GM13976 (cell line): ENCODE measurements at regions not wholly inside any gene's neighbourhood (a gene's known extent, or its start where the extent isn't known, plus 50 kb on each side); places are given as distances from the start of the nearest gene placed in this dataset.

Experiments used
- DNase-seq: peaks from one replicate; pipeline ENCODE4 v3.0.0; 2012; ENCODE audit warnings: low spot score
- CTCF ChIP-seq: IDR thresholded peaks from 2 replicates; pipeline ENCODE4 v1.5.1; 2012; ENCODE audit warnings: borderline replicate concordance, mild to moderate bottlenecking; ENCODE audit not compliant: insufficient read depth; ENCODE audit errors: extremely low read depth, missing control alignments, control extremely low read depth
- in situ Hi-C: fragments of 300-500 bp; cut with MboI; formaldehyde crosslinking; loops from one replicate; pipeline ENCODE4 v1.12.0; 2022; ENCODE audit warnings: low sequenced_read_pairs, mixed read lengths, inconsistent platforms; ENCODE audit not compliant: unreplicated experiment

GRCh38 chr11:90556026-90556425 lies 333.2 kb upstream of the CHORDC1 start:
- TF ChIP-seq CTCF, result no peak

GRCh38 chr11:90555477-90555876 lies 332.6 kb upstream of the CHORDC1 start:
- TF ChIP-seq CTCF, result no peak
- DNase-seq, result no peak
- in situ Hi-C loops, result no loop called here

More at GRCh38 chr11:90556026-90556425, 333.2 kb upstream of the CHORDC1 start:
- DNase-seq, result no peak
- in situ Hi-C loops, result no loop called here

- TF ChIP-seq CTCF, result no peak
- DNase-seq, result no peak
- in situ Hi-C loops, result no loop called here
Observed at GRCh38 chr11:90542092-90542491, 319.2 kb upstream of the CHORDC1 start.

DNA sequence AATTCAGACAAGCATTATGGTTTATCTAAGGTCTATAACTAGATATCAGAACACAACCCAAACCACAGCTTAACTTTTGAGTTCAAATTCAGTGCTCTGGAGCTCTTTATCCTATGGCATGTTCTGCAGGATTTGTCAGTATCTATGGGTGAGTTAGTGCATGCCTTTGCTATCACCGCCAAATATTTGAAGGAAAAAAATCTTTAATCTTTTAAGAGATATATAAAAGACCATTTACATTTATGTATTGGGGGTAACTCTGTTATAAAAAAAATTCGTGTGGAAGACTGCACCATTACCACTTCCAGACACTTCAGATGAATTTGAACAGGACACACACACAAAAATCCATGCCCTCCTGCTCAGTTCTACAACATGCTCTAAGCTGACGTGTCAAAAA lies 313.5 kb upstream of the CHORDC1 start:
- no peak for TF ChIP-seq CTCF
- no peak for DNase-seq
- in situ Hi-C loops, result no loop called here

DNA sequence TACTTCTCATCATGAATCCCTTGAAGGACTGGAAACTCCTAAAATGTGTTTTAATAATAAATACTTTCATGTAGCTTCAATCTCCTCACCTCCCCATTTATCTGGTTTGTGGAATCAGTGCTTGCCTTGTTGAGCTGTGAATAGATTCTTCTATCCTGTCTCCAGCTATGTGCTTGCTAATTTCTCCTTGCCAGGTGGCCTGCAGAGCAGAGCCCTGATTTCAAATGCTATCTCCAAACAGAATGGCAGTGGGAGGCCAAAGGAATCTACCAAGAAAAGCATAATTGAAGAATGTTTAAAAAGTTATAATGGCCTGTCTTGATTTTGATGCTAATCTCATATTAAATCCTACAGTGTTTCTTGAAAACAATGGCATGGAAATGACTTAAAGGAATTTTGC lies 309.3 kb upstream of the CHORDC1 start:
- no peak for TF ChIP-seq CTCF
- no peak for DNase-seq
- in situ Hi-C loops, result no loop called here

DNA sequence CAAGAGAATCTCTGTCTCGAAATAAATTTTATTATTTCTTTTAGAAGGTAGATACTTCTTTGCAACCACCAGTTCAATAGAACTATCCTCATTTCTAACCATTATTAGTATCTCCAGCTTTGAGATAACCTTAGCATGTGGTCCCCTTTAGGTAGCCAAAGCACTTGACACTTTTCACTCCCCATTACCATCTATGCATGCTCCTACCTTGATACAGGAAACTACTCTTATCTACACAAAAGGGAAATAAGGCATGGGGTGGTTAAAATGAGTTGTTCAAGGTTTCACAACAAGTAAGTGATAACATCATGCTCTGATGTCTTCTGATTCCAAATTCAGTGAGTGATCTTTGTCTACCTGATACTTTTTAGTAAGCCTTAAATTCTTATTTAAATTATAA lies 308.2 kb upstream of the CHORDC1 start:
- no peak for DNase-seq
- no peak for TF ChIP-seq CTCF
- in situ Hi-C loops, result no loop called here

DNA sequence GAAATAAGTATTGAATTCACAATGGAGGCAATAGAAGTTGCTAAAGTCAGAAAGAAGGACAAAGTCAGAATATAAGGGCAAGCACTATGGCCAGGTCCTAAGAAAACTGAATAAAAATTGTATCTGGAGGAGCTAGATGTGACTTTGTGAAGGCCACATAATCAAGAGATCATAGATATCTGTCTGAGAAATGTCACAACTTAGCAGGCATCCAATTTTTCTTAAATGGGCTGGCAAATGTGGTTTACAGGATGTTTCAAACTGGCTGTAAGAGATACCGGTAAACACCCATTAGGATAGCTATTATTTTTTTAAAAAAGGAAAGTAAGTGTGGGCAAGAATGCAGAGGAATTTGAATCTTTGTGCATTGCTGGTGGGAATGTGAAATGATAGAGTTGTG lies 303.1 kb upstream of the CHORDC1 start:
- DNase-seq, result no peak
- no peak for TF ChIP-seq CTCF
- in situ Hi-C loops, result no loop called here
